HL-60 (cell line): ENCODE measurements at regions not wholly inside any gene's neighbourhood (a gene's known extent, or its start where the extent isn't known, plus 50 kb on each side); places are given as distances from the start of the nearest gene placed in this dataset.

Experiments used
- GABPA ChIP-seq: IDR thresholded peaks from 2 replicates; pipeline ENCODE4 v1.6.1; 2012; ENCODE audit warnings: low read depth
- POLR2AphosphoS5 ChIP-seq: IDR thresholded peaks from 2 replicates; pipeline ENCODE4 v1.6.1; 2012; ENCODE audit warnings: low read depth
- SPI1 ChIP-seq: IDR thresholded peaks from 2 replicates; pipeline ENCODE4 v1.6.1; 2012; ENCODE audit warnings: low read depth, mild to moderate bottlenecking, borderline replicate concordance
- TF ChIP-seq, protein P1 (sequence below): IDR thresholded peaks from one replicate; pipeline ENCODE4 v1.5.1; 2011; ENCODE audit warnings: low read length, control low read depth, inconsistent platforms; ENCODE audit not compliant: insufficient read depth
- TF ChIP-seq, protein P2 (sequence below): IDR thresholded peaks from 2 replicates; pipeline ENCODE4 v1.6.1; 2012; ENCODE audit warnings: low read depth; ENCODE audit not compliant: insufficient replicate concordance

DNA sequence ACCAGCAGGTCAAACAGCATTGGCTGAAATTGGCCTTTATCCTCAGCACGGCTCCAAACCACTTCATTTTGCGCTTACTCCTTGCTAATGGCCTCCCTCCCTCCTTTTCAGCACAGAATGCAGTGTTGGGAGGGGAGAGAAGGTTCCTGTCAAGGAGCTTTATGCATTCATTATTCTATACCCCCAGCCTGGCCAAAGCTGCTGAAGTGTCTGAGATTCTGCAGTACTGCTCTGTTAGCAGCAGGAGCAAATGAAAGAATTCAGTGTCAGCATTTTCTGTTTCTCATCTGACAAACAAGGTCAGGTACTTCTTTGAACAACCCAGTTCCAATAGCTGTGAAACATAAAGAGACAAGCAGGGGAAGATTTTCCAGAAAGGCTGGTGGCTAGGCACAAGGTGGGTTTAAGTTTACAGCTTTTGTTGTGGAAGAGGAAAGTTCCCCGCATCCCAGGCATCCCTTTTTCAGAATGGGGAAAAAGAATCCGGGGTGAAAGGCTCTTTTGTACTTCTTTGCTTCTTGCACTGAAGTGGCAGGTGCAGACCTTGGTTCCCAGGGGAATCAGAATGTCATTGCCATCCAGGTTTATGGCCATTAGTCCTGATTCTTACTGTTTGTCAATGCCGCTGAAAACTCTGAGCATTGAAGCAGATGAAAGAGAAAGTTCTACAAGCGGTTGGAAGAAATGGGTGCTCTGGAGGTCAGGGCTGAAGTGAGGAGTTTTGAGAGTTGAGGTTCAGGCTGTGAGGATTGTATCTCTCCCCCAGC is 109.3 kb upstream of the APC start:
- TF ChIP-seq, protein P1, sequence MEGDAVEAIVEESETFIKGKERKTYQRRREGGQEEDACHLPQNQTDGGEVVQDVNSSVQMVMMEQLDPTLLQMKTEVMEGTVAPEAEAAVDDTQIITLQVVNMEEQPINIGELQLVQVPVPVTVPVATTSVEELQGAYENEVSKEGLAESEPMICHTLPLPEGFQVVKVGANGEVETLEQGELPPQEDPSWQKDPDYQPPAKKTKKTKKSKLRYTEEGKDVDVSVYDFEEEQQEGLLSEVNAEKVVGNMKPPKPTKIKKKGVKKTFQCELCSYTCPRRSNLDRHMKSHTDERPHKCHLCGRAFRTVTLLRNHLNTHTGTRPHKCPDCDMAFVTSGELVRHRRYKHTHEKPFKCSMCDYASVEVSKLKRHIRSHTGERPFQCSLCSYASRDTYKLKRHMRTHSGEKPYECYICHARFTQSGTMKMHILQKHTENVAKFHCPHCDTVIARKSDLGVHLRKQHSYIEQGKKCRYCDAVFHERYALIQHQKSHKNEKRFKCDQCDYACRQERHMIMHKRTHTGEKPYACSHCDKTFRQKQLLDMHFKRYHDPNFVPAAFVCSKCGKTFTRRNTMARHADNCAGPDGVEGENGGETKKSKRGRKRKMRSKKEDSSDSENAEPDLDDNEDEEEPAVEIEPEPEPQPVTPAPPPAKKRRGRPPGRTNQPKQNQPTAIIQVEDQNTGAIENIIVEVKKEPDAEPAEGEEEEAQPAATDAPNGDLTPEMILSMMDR: no peak
- no peak for TF ChIP-seq SPI1
- TF ChIP-seq GABPA: no peak
- TF ChIP-seq, protein P2, sequence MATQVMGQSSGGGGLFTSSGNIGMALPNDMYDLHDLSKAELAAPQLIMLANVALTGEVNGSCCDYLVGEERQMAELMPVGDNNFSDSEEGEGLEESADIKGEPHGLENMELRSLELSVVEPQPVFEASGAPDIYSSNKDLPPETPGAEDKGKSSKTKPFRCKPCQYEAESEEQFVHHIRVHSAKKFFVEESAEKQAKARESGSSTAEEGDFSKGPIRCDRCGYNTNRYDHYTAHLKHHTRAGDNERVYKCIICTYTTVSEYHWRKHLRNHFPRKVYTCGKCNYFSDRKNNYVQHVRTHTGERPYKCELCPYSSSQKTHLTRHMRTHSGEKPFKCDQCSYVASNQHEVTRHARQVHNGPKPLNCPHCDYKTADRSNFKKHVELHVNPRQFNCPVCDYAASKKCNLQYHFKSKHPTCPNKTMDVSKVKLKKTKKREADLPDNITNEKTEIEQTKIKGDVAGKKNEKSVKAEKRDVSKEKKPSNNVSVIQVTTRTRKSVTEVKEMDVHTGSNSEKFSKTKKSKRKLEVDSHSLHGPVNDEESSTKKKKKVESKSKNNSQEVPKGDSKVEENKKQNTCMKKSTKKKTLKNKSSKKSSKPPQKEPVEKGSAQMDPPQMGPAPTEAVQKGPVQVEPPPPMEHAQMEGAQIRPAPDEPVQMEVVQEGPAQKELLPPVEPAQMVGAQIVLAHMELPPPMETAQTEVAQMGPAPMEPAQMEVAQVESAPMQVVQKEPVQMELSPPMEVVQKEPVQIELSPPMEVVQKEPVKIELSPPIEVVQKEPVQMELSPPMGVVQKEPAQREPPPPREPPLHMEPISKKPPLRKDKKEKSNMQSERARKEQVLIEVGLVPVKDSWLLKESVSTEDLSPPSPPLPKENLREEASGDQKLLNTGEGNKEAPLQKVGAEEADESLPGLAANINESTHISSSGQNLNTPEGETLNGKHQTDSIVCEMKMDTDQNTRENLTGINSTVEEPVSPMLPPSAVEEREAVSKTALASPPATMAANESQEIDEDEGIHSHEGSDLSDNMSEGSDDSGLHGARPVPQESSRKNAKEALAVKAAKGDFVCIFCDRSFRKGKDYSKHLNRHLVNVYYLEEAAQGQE: no peak
- TF ChIP-seq POLR2AphosphoS5: no peak
